ENCODE measurements at regions not wholly inside any gene's neighbourhood (a gene's known extent, or its start where the extent isn't known, plus 50 kb on each side); places are given as distances from the start of the nearest gene placed in this dataset.

DNA sequence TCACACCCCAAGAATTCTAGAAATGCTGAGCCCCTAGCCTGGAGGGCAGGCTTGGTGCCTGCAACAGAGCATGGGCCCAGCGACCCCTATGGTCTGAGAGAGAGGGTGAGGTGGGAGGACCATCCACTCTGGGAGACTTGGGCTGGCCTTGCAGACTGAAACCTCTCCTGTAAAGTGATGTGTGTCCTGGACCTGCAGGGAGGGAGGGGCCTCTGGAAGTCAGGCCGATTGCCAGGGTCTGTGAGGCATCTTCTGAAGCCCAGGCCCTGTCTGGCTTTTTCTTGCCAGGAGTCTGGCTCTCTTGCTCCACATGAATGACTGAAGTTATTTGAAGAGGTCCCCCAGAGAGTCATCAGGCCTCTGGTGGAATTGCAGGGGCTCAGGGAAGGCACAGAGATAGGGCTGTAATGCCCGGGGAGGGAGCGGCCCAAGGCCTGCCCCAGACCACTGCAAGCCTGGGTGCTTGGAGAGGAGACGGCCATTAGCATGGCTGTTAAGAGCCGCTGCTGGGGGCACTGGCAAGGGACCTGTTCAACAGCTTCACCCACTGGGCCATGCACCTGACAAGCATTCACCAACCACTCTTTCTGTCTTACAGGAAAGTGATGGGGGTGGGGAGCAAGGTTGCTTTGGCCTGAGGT is 56.0 kb upstream of the CHRNA7 start:
- peak; percentile 13 for DNase-seq (ENCODE audit: low read depth, low spot score)

DNA sequence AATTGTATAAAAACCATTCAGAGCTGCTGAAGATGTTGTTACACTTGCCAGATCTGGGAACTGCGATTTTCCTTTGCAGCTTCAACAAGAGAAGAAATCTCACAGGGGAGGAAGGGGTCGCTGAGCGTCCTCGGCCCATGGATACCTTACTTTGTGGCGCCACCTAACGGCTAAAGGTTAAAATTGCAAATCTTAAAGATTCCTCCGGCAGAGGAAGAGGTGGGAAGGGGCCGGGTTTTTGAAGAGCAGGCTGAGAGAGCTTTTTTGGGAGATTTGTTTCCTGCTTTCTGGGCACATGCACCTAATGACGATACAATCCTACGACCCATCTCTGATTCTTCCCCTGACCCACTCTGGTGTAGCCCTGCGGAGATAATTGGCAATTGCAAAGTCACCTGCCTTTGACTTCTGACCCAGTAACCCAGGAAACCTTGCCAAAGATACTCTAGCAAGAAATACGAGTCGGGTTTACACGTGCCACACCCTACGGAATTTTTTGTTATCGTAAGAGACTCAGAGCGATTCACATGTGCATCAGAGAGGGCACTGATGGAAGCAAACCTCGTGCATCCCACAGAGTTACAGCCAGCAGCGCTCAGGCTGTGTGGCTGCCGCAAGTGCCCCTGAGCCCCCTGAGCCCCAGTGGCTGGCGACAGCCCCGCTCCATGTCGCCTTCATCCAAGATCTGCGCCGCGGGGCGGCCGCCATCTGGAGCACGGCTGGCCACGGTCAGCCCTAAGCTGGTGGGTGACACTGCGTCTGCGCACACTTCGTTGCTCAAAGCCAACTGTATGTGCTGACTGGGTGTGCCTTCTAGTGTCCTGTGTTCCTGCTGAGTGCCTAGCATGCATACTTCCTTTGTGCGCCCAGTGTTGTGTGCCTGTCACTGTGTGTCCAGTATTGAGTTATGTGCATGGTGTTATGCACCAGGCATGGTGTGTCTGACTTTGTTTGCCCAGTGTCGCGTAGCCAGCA is 55.2 kb upstream of the CHRNA7 start:
- DNase-seq (ENCODE audit: low read depth, low spot score), result peak; percentile 82

DNA sequence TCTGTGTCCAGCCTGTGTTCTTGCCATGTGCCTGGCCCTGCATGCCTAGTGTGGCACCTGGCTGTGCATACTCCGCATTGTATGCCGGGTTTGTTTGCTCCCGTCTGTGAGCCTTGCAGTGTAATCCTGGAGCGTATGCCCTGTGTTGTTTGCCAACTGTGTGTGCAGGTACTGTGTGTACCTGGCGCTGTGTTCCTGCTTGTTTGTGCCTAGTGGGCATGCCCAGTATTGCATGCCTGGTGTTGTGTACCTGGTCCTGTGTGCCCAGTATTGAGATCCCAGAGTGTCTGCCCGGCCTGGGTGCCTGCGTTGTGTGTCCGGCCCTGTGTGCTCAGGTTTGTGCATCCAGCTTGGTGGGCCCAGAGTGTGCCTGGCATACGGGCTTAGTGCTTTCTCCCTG is 54.5 kb upstream of the CHRNA7 start:
- DNase-seq (ENCODE audit: low read depth, low spot score), result no peak

DNA sequence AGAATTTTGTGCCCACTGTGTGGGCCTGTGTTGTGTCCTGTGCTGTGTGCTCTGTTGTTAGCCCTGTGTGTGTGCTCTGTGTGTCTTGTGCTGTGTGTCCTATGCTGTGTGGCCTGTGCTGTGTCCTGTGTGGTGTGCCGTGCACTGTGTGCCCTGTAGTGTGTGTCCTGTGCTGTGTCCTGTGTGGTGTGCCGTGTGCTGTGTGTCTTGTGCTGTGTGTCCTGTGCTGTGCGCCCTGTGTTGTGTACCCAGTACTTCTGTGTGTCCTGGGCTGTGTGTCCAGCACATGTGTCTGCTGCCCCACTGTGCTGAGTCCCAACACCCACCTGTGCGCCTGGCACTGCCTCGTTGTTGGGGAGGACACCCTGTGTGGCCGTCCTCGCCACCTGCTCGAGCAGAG is 53.2 kb upstream of the CHRNA7 start:
- no peak for DNase-seq (ENCODE audit: low read depth, low spot score)

DNA sequence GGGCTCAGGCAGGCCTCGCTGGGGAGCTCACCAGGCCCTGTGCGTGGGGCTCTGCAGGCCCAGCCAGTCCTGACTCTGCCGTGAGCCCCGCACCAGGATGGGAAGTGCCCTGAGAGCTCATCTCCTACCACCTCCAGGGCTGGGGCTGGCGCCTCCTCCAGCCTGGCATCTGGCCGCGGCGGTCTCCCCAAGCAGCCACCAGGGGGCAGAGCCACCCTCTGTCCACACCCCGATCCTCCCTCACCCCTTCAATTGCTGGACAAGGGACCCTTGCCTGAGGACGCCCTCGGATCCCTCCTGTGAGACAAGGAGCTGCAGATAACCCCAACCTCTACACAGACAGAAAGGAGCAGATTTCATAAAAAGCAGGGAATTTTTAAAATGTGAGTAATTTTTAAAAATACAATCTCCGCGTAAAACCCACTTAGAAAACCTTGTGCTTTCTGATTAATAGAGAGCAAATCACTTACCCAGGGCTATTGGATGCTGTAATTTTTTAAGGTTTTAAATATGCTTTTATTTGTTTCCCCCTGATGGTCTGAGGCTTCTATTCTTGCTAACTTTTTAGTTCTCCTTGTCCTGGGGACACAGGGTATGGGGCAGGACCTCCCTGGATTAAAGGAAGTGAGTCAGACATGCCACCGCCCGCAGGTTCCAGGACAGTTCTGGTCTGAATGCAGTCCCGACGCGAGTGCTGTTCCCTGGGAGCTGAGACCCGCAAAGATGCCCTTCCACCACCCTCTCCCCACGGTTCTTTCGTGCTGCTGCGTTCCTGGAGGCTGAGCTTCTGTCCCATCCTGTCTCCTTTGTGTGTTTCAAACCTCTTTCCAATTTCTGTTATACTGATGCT is 52.3 kb upstream of the CHRNA7 start:
- DNase-seq (ENCODE audit: low read depth, low spot score), result peak; percentile 86
